Stimulated activated naive CD4-positive, alpha-beta T cell (primary cell): ENCODE measurements at regions not wholly inside any gene's neighbourhood (a gene's known extent, or its start where the extent isn't known, plus 50 kb on each side); places are given as distances from the start of the nearest gene placed in this dataset.

Experiments
- DNase-seq, 6 experiments: peaks; one replicate each; lab custom pipeline; 2025; lab: John Stamatoyannopoulos, UW

- no peak for DNase-seq
Measured at GRCh38 chr13:74794582-74794981, 660.4 kb upstream of the KLF12 start.

- no peak for DNase-seq
Measured at GRCh38 chr13:74794147-74794546, 659.9 kb upstream of the KLF12 start.

GRCh38 chr13:74784959-74785358 lies 650.8 kb upstream of the KLF12 start:
- no peak for DNase-seq

DNA sequence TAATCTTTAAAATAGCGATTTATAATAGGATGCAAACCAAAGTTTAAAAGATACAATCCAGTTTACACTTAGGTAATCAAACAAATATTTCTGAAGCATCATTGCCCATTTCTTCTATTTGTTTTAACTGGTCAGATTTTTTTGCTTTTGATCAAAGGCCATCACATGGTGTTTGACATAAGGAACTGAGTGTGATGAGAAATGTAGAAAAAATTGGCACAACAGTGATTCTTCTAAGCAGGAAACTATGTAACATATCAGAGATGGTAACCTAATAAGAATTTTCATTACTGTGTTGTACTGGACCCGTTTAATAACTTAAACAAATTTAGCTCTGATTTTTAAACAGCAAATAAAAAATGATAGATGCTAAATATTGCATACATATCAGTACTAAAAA lies 644.7 kb upstream of the KLF12 start:
- no peak for DNase-seq

DNA sequence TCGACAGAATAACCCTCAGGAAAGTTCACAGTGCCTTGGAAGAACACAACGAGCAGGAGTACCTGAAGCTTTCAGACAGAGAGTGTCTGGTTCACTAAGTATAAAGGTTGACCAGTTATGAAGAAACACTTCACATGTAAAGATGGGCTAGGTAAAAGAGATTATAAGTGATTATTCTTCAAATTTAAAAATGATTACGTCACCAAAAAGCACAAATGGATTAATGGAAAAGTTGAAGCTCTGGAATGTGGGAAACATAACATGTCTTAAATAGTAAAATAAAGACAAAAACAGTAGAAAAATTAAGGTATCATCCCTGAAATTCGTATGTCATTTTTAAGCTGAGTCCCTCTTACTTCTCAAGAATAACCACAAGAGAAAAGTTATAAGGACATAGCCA lies 643.9 kb upstream of the KLF12 start:
- DNase-seq: no peak

- no peak for DNase-seq
Measured at GRCh38 chr13:74774264-74774663, 640.1 kb upstream of the KLF12 start.

- DNase-seq: no peak
Measured at GRCh38 chr13:74773248-74773647, 639.0 kb upstream of the KLF12 start.

GRCh38 chr13:74771964-74772363 lies 637.8 kb upstream of the KLF12 start:
- DNase-seq: no peak

DNA sequence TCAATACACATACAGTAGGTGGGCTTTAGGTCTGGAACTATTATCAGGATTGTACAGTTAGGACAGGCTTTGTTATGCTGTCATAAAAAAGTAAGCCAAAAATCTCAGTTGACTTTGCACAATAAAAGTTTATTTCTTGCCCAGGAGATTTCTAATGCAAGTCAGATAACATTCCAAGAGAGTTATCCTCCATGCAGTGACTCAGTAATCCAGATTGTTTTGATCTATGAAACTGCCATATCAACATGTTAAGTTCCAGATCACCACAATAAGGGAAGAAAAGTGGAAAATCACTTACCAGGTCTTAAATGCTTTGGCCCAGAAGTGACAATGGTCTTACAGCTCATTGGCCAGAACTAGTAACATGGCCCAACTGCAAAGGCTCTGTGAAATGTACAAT lies 636.2 kb upstream of the KLF12 start:
- DNase-seq: no peak

GRCh38 chr13:74769333-74769732 lies 635.1 kb upstream of the KLF12 start:
- DNase-seq: no peak

GRCh38 chr13:74768521-74769085 lies 634.4 kb upstream of the KLF12 start:
- no peak for DNase-seq

- DNase-seq: no peak
Measured at GRCh38 chr13:74767050-74767449, 632.8 kb upstream of the KLF12 start.

DNA sequence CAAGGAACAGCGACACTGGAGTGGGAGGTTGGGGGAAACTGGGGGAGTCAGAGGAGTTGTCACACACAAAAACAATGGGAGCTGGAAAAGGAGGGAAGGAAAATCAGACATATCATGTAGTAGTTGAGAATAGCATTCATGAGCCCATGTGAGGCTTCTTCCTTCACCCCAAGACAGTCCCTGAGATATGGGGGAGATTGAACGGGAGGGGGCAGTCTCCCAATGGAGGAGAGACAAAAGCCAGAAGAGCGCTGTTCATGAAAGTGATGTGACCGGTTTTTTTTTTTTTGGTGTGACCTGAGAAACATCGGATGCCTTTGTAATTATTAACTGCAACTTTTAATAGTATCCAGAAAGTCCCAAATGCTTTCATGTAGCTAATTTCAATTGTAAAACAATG lies 631.8 kb upstream of the KLF12 start:
- no peak for DNase-seq

- DNase-seq: no peak
Measured at GRCh38 chr13:74761801-74762757, 627.9 kb upstream of the KLF12 start.

DNA sequence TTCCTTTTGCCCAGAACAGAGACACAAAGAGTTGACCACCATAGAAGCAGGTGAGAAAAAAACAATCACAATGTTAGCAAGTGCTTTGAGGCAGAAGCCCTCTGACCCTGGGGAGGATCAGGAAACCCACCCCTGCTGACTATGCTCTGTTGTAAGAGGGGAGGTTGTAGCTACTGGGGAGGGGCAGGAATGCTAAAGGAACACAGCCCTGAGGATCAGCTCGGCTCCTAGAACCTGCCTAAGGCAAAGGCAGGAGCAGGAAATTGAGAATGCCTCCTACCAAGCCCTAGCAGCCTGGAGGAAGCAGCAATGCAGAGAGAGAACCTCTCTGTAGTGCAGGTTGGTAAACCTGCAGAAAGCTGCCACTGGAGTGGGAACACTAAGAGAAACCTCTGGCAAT lies 624.0 kb upstream of the KLF12 start:
- no peak for DNase-seq

DNA sequence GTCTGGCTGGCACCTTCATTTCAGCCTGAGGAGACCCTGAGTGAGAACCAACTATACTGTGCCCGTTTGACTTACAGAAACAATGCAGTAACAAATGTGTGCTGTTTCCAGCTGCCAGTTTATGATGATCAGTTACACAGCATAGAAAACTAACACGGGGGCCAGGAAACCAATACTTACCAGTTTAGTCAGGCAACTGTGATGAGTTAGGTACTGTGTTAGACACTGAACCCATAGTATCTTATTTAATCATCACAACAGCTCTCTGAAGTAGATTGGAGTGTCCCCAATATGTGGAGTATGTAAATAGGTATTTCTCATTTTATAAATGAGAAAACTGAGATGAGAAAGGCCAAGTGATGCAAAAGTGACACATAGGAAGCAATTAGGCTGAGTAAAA lies 620.9 kb upstream of the KLF12 start:
- DNase-seq: no peak

DNA sequence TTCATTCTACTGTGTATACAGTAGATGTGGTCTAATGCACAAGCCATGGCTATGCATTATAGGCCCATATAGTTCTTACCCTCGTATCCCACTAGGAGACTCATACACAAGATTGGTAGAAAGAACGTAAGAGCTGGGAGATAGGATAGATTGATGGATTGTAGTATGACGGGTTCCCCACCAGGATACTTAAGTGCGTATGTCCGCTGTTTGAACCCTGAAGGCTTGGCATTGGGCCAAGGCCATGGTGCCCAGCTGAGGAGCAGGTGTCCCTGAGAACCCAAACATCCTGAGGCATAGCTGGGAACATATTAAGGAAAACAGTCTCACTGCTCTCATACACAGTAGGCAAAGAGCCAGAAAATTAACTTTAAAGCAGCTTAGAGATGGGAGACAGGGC lies 617.5 kb upstream of the KLF12 start:
- no peak for DNase-seq

DNA sequence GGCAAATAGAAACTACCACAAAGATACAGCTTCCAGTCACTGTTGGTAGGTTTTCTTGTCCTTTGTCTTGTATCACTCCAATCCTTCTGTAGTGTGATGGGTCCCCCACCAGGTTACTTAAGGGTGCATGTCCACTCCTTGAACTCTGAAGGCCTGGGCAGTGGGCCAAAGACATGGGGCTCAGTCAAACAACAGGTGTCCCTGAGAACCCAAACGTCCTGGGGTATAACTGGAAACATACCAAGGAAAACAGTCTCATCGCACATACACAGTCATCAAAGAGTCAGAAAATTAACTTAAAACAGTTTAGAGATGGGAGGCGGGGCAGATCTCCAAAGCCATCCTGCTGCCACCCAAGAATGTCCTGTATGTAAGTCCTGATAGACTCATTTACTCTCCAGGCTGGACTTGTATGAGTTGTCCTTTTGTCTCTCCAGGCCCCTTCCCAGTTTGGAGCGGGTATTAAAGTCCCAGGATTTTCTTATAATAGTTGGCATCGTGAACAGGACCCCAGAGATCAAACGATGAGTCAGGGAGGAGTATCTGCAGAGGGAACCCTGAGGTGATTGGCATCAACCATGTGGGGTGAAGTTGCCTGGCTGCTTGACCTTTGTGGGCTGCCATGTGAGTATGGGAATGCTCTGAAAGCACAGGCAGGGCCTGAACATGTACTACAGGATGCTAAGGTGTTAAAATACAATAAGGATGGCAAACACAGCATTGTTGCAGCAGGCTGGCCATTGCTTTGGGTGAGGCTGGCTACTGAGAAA lies 613.2 kb upstream of the KLF12 start:
- no peak for DNase-seq

DNA sequence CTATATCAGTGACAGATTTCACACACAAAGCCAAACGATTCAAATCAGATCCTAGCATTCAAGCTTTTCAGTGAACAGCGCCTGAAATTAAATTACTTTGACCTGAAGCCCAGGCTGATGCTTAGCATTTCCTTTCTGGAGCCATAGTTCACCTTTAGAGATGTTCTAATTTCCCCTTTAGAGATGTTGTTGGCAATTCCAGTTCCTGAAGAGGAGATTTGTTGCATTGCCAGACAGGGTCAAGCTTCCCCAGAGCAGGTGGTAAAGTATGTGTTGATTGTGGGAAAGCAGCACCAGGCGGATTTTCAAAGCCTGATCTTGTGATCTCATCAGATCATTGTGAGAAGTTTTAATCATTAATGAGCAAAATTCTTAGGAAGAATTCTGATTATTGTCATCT lies 609.8 kb upstream of the KLF12 start:
- no peak for DNase-seq

GRCh38 chr13:74741732-74742131 lies 607.5 kb upstream of the KLF12 start:
- no peak for DNase-seq

GRCh38 chr13:74732736-74733385 lies 598.7 kb upstream of the KLF12 start:
- no peak for DNase-seq

GRCh38 chr13:74731731-74732130 lies 597.5 kb upstream of the KLF12 start:
- no peak for DNase-seq
